ENCODE measurements at regions not wholly inside any gene's neighbourhood (a gene's known extent, or its start where the extent isn't known, plus 50 kb on each side); places are given as distances from the start of the nearest gene placed in this dataset.

- TF ChIP-seq ZNF462 (CRISPR knock-in tag; IDR thresholded peaks at IDR 0.05) (no peak), POLR2AphosphoS5 (IDR thresholded peaks at IDR 0.05; ENCODE audit: low read depth) (no peak), REST (IDR thresholded peaks at IDR 0.05; ENCODE audit: unreplicated experiment) (no peak), ETS1 (IDR thresholded peaks at IDR 0.05) (no peak), STAT1 (IDR thresholded peaks at IDR 0.05; ENCODE audit: unreplicated experiment) (no peak), CREB1 (CRISPR knock-in tag; IDR thresholded peaks at IDR 0.05; ENCODE audit: low read depth) (no peak)
Measured at GRCh38 chr18:37948471-37948870, 382.9 kb upstream of the CELF4 start.

More at GRCh38 chr18:37948471-37948870, 382.9 kb upstream of the CELF4 start:
- no peak overlapping the region for H3K27ac Mint-ChIP-seq
- H3K79me2 ChIP-seq (replicated peaks; ENCODE audit: insufficient read depth) = no peaks in the 10 kb centered on the region
- no peak overlapping the region for H2AFZ ChIP-seq
- ATAC-seq = no peak
- peaks cover 6% of the 10 kb centered on the region for H3K27me3 Mint-ChIP-seq (ENCODE audit: insufficient read depth, low read depth, poor library complexity)
- H3K4me3 Mint-ChIP-seq = no peak overlapping the region
- H3K4me1 Mint-ChIP-seq = no peaks in the 10 kb centered on the region; the same call in 2 of the 3 replicates
- H3K36me3 ChIP-seq (ENCODE audit: insufficient read depth) = no peaks in the 10 kb centered on the region
- H3K4me3 ChIP-seq = no peak overlapping the region
- H3K27me3 ChIP-seq (ENCODE audit: insufficient read depth) = no peaks in the 10 kb centered on the region
- no peaks in the 10 kb centered on the region for H3K9me2 ChIP-seq (ENCODE audit: insufficient read depth)
- H3F3A ChIP-seq (replicated peaks; ENCODE audit: low read depth) = no peaks in the 10 kb centered on the region
- H3K4me2 ChIP-seq = no peak overlapping the region
- H3K36me3 Mint-ChIP-seq (ENCODE audit: low read depth) = peaks cover 5% of the 10 kb centered on the region; the same call in 2 of the 3 replicates
- no peak overlapping the region for H3K27ac ChIP-seq (ENCODE audit: low read depth)
- H3K4me1 ChIP-seq (ENCODE audit: insufficient read depth) = no peaks in the 10 kb centered on the region
- no peaks in the 10 kb centered on the region for H4K20me1 ChIP-seq (replicated peaks; ENCODE audit: insufficient read depth)
- peaks cover 14% of the 10 kb centered on the region; the same call in 2 of the 3 replicates for H3K9me3 Mint-ChIP-seq
- no peak for DNase-seq (ENCODE audit: low spot score)

All from GM23338 (cell line).